ENCODE measurements at regions not wholly inside any gene's neighbourhood (a gene's known extent, or its start where the extent isn't known, plus 50 kb on each side); places are given as distances from the start of the nearest gene placed in this dataset.
"Not testable (repeated sequence)": the region's sequence is repeated elsewhere in the genome, so short reads cannot be mapped to it uniquely, and the experiment has no call there.

DNA sequence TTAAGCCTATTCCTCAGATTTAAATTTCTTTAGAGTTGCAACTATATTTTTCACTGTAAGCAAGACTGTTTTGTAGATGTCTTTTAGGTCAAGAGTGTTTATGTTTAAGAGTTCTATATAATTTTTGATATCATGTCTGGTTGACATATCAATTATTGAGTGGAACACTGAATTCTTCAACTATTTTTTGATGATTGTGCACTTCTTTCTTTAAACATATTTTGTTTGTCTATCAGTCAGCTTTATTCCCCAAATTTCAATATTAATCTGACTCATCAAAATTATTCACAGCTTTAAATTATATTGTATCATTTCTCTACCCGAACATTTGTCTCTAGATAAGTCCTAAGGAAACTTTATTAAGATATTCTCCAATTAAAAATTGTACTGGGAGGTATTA lies 933.6 kb upstream of the ROBO1 start:
- DNase-seq: no peak

DNA sequence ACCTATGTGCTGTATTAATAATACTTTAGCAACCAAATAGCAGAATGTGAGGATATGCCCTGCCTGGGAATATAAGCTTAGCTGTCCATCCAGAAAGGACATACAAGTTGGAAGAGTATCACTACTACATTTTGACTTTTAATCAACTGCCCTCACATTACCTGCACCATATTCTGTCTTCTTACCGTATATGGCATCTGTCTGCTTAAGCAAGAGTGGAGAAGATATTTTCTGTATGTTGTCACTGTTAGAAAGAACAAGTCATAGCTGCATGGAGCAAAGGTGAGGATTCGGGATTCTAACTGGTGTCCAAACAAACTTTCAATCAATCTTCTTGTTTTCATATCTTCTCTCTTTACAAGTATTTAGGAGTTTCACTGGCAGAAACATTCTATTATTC lies 929.5 kb upstream of the ROBO1 start:
- DNase-seq: no peak

DNA sequence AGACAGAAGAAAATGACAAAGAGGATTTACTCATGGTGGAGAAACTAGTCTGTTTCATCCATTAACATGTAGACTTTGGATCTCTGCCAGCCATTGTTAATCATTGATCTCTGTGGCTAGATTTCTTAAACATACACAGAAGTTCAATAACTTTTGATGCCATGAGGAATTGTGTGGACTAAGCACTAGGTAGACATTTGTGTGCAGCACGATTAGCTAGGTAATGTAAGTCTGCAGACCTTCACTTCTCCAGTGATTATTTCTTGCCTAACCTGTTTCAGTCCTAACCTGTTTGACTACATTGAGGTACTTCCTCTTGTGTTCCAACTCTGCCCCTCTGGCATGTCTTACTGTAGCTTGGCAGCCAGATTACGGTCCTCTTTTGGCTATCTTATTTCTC lies 928.5 kb upstream of the ROBO1 start:
- DNase-seq: no peak

DNA sequence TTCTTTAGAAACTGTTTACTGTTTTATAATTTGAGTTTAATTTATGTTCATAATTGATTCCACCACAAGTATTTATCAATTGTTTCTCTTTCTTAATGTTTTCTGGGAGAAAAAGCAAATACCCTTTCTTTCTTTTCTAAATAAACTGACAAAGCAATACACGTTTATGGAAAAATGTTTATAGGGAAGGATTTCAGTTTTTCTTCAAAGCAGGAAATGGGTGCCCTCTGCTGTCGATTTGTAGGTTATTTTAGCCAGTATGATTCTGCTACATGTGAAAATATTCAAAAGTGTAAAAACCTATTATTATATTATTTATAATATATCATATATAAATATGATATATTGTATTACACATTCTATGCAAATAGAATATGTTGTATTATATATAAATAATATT lies 921.0 kb upstream of the ROBO1 start:
- no peak for DNase-seq

DNA sequence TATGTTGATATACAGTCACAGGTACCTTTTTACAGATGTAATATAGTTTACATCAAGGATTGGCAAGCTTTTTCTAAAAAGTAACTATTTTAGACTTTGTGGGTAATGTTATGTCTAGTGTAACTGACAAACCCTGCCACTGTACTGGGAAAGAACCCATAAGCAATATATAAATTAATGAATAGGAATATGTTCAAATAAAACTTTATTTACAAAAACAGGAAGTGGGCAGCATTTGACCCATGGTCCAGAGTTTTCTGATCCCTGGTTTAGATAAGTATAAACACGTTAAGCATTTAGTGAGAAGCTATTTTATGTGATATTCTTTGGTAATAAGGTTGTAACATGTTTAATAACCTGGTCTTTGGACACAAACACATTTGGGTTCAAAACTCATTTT lies 915.2 kb upstream of the ROBO1 start:
- no peak for DNase-seq

DNA sequence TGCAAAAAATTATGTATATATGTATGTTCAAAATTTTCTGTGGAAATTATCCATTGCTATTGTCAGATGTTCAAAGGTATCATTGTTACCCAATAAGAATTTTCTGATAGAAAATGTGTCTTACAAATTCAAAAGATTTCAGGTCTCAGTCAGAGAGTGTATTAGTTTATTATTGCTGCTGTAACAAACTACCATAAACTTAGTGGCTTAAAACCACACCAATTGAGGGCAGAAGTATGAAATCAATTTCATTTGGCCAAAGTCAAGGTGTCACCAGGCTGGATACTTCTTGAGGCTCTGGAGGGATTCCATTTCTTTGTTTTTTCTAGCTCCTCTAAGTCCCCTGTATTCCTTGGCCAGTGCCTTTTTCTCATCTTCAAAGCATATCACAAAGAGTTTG lies 914.4 kb upstream of the ROBO1 start:
- no peak for DNase-seq

DNA sequence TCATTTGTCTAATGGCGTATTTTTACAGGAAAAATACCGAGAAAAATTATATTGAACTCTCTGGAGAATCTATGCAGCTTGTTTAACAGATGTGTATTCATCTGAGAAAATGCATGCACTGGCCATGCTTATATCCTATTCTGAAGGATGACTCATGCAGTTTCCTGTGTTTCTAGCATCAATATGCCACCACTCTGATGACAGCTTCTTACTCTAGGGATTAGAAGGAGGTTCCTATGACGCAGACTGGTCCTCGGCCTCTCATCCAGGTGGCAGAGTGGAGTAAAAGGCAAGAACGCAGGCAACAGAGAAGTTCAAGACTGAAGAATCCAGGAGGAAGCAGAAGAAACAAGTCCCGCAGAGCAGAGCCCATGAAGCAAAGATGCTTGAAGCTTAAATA lies 910.0 kb upstream of the ROBO1 start:
- no peak for DNase-seq

DNA sequence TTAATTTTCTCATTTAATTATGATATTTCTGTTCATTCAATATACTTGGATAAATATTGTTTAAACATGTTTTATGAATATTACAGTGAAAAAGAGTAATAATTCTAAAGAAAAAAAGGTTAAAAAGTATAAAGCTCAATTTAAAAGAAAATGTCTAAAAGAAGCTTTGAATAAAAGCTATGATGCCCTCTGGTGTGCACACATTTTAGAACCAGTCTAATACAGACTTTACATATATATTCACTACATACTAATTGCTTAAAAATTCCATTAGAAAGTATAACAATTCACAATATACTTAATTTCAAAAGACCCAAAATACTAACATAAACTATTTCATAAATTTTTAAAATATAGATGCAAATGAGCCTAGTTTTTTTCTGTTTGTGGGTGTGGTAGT lies 909.1 kb upstream of the ROBO1 start:
- DNase-seq: no peak

DNA sequence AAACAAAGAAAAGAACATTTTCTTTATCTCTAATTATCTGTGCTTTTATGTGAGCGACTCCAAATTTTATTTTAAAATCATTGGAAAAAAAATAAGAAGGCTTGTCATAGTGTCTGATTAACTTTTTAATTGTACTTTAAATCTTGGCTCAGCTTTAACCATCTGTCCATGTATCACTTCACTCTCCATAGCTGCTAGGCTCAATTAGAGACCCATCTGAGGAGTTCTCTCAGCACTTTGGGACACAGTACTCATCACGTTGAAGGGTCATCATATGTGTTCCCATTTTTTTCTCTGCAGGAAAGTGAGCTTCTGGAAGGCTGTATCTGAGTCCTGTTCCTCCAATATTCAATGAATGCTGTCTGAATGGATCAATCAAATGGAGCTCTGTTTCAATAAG lies 908.5 kb upstream of the ROBO1 start:
- DNase-seq: no peak

DNA sequence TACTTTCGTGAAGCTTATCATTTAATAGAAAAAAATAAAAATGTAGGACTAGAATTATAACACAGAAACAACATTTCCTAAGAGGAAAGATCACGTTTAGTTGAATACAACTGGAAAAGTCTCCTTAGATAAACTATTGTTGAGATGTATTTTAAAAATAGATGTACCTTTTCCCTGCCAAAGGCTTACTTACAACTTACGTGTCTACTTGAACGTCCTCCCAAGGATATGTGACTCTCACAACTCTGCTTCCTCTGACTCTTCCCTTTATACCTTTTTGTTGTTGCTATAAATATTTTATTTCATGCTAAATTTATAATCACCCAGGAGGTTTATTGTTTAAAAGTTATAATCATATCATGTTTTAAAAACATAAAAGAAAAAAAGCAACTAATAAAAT lies 908.0 kb upstream of the ROBO1 start:
- DNase-seq: no peak

DNA sequence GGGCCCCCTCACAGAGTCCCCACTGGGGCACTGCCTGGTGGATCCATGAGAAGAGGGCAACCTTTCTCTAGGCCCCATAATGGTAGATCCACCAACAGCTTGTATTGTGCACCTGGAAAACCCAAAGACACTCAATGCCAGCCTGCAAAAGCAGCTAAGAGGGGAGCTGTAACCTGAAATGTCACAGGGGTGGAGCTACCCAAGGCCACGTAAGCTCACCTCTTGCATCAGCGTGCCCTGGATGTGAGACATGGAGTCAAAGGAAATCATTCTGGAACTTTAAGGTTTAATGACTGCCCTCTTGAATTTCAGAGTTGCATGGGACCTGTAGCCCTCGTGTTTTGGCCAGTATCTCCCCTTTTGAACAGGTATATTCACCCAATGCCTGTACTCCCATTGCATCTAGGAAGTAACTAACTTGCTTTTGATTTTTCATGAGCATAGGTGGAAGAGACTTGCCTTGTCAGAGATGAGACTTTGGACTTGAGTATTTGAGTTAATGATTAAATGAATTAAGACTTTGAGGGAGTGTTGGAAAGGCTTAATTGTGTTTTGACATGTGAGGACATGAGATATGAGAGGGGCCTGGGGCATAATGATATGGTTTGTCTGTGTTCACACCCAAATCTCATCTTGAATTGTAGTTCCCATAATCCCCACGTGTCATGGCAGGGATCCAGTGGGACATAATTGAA lies 900.9 kb upstream of the ROBO1 start:
- no peak for DNase-seq

DNA sequence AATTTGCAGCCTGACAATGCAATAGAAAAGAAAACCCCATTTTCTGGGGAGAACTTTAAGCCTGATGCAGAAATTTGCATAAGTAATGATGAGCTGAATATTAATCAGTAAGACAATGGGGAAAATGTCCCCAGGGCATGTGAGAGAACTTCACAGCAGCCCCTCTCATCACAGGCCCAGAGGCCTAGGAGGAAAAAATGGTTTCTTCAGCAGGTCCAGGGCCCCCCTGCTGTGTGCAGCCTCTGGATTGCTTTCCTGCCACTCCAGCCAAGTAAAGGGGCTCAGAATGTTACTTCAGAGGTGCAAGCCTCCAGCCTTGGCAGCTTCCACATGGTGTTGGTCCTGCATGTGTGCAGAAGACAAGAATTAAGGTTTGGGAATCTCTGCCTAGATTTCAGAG lies 900.3 kb upstream of the ROBO1 start:
- no peak for DNase-seq

DNA sequence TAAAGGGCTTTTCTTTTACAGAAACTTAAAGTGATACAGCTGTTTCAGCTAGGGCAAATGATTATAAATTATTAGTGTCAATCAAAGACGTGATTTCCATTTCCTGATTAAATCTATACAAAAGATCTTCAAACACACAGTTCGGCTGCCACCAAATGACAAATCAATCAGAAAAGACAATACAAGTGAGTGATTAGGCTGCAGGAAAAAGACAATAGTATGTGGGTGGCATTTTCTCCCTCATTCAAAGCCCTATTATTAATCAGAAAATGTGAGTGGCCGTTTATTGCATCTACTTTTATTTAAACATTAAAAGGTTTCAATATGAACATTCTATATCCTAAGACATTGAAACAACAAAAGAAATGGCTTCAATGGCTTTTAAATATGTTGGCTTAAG lies 895.6 kb upstream of the ROBO1 start:
- no peak for DNase-seq

DNA sequence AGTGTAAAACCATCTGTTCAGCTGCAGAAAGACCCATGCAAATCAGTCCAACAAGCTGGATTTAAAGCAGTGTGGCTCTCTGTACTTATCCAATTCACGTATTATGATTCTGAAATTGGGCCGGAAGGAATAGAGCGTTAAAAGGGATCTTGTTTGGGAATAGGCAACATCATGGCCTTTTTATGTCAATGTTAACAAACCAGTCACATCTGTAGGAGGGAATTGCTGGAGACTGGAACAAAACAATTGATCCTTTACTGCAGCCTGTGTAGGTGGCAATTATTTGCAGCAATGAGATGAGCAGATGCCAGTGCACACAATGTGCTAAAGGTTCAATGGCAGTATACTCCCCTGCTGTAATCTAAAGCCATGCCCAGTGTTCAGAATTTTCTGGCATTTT lies 887.4 kb upstream of the ROBO1 start:
- DNase-seq: no peak

DNA sequence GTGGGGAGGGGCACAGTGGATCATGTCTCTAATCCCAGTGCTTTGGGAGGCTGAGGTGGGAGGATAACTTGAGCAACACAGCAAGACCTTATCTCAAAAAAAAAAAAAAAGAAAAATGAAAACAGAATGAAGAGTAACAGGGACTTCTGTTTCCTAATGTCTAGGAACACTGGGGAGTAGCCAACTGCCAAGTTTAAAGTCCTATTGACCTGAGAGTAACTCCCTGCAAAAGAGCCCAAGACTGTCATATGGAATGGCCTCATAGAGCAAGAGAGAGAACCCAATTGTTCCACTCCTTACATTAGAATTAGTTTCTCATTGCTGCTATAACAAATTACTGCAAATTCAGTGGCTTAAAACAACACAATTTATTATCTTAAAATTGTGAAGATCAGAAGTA lies 881.4 kb upstream of the ROBO1 start:
- no peak for DNase-seq

DNA sequence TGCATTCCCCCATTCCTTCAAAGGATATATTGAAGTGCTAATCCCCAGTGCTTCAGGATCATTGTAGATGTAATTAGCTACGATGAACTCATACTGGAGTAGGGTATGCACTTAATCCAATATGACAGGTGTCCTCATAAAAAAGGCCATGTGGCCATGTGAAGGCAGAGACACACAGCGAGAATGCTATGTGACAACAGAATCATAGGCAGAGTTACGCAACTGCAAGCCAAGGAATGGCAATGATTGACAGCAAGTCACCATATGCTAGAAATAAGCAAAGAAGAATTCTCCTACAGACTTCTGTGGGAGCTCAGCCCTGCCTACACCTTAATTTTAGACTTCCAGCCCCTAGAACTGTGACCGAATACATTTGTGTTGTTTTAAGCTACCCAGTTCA lies 875.6 kb upstream of the ROBO1 start:
- DNase-seq: no peak

DNA sequence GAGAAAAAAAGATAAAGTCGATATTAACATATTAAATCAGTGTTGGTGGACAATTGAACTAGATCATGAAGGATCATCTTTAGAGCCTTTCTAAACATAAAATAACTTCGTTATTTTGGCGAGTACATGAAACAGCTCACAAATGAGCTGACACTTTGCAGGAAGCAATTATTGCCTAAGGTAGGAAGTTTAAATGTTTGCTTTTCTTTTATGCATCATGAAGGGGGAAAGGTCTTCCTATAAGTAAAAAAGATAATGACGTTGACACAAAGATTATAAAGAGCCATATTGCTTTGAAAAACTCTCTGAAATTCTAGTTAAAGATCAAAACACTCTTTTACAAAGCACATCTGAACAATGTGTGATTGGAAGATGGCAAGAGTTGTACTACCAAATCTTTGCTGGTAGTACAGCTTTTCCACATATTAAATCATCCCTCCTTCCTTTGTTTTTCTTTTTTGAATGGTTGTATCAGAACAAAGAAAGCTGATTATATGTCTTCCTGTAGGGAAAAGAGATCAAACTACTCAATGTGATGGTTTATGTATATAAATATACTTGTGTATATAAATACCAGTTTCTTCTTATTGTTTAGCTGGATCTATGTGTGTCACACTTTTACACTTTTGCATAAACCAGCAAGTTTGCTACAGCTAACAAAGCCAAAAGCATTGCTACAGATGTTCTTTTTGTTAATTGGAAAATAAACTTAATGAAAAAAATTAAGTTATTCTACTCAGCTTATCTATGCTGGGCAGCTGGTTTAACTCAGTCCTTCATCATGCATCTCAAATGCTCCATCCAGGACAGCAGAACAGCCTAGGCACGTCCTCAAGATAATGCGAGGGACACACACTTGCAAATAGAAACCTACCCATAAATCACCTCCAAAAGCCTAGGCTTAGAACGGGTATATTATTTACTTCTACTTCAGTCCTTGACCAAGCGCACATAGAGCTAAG lies 850.8 kb upstream of the ROBO1 start:
- DNase-seq: no peak

DNA sequence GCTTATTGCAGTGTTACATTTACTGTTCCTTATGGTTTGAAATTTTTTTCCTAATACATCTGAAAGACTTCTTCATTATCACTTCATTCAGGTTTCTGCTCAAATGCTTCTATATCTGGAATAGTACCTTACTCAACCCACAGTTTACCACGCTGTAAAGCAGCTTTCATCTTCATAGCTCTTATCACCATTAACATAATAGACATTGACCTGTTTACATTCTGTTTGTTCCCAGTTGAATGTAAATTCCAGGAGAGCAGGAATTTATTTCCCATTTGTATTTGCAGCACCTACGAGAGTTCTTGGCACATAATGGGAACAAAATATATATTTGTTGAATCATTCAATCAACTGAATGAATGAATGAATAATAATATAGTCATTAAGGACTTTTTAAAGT lies 844.6 kb upstream of the ROBO1 start:
- no peak for DNase-seq

DNA sequence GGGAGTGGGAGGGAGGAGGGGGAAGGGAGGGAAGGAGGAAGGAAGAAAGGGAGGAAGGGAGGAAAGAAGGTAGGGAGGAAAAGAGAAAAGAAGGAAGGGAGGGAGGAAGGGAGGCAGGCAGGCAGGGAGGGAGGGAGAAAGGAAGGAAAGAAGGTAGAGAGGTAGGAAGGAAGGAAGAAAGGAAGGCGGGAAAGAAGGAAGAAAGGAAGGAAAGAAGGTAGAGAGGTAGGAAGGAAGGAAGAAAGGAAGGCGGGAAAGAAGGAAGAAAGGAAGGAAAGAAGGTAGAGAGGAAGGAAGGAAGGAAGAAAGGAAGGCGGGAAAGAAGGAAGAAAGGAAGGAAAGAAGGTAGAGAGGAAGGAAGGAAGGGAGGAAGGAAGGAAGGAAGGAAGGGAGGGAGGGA lies 840.3 kb upstream of the ROBO1 start:
- not testable (repeated sequence) for DNase-seq

DNA sequence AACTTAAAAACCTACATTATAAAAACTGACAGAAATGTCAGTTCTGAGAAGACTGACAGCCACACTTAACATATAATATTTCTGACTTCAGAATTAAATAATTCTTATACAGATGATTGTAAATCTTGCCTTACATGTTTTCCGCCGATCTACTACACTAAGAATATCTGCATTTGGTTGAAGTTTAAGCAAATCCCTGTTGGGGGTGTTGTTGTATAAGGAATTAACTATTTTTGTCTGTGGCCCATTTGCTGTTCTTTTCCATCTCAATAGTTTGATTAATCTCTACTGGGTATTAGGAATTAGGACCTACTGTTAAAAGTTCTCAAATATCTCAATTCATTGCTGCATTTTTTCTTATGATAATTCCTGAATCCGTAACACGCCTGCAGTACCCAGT lies 838.3 kb upstream of the ROBO1 start:
- no peak for DNase-seq

DNA sequence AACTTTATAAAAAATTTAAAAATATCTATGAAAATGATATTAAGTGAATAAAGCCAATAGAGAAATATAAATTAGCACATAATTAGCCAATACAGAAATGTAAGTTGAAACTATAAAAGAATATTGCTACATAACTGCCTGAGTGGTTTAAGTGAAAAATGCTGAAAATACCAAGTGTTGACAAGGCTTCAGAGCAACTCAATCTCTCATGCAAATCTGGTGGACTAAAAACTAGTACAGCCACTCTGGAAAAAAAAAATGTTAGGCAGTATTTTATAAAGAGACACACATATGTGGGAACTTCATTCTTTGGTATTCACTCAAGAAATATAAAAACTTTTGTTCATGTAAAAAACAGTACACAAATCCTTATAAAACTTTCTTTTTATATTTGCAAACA lies 833.7 kb upstream of the ROBO1 start:
- no peak for DNase-seq

DNA sequence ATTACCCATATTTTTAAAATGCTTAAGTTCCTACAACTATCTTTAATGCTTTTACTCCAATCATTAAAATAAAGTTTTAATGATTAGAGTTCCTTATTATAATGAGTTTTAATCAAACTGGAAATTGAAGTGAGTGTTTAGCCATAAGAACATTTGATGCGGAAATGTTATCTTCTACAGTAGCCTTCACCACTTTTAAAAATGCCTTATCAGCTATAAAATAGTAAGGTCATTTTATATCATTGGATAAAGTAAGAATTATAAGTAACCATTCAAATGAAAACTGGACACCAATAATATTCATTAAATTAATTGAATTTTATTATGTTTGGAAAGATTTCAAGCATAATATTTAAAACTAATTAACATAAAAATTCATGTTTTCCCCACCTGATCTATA lies 825.0 kb upstream of the ROBO1 start:
- DNase-seq: no peak

DNA sequence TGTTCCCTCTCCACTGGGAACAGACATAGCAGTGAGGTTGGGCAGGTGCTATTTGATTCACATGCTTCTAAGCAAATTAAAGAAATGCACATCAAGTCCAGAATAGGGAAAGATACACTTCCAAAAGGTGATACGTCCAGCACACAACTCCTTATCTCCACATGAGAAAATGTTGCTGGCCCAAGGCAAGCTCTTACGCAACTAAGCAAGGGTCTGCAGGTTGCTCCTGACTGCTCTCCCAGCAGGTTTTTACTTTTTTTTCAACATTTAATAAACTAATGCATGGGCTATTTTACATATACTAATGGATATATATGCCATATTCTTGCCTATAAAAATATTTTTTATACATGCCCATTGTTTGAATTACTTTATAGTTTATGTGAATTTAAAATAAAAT lies 818.5 kb upstream of the ROBO1 start:
- no peak for DNase-seq

DNA sequence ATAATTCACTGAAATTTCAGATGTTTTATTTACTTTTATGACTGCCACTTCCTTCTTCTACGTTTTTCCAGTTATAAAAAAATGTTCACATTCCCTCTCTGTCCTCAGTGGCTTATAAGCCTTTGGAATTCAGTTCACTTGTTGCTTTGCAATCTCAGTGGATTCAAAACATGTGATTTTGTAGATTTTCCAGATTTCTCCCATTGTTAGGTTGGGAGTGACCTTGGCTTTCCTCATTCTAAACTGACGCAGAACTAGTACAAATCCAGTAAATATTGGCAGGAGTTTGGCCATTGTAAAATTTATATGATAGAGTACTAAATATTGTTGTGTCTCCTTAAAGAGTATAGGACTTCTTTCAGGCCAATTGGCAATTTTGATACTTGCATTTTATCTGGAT lies 812.3 kb upstream of the ROBO1 start:
- DNase-seq: no peak

DNA sequence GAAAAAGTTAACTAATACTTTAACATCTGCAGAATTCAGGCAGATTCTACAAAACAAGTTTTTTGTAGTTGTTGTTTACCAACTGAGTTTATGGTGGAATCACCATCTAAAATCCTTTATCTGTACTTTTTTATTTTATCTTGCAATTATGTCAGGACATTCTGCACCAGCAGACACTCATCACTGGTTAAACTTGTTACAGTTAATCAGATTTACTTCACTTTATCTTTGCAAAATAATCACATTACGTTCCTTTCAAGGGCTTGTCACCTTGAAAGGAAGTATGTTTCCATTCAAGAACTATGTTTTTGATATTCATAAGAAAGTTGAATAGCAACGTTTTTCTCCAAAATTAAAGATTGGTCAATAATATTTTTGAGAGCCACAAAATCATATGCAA lies 796.6 kb upstream of the ROBO1 start:
- no peak for DNase-seq
